Rectal smooth muscle tissue (tissue), 1 donor: ENCODE measurements at regions not wholly inside any gene's neighbourhood (a gene's known extent, or its start where the extent isn't known, plus 50 kb on each side); places are given as distances from the start of the nearest gene placed in this dataset.
A peak's percentile ranks its signal among the peaks of the same experiment; 100 is the strongest.

Experiments
- H3K27ac ChIP-seq: one replicate; pipeline ENCODE4 v1.7.0; 2013; ENCODE audit warnings: low read depth, low read length, inconsistent platforms
- H3K27me3 ChIP-seq: one replicate; pipeline ENCODE4 v1.7.0; 2013; ENCODE audit warnings: low read length; ENCODE audit not compliant: control insufficient read depth, insufficient read depth
- H3K36me3 ChIP-seq: one replicate; pipeline ENCODE4 v1.7.0; 2013; ENCODE audit warnings: low read length; ENCODE audit not compliant: control insufficient read depth, insufficient read depth
- H3K4me1 ChIP-seq: one replicate; pipeline ENCODE4 v1.7.0; 2013; ENCODE audit warnings: low read length; ENCODE audit not compliant: control insufficient read depth, insufficient read depth
- H3K4me3 ChIP-seq: one replicate; pipeline ENCODE4 v1.7.0; 2013; ENCODE audit warnings: low read length
- H3K9ac ChIP-seq: one replicate; pipeline ENCODE4 v1.7.0; 2013; ENCODE audit warnings: low read length

DNA sequence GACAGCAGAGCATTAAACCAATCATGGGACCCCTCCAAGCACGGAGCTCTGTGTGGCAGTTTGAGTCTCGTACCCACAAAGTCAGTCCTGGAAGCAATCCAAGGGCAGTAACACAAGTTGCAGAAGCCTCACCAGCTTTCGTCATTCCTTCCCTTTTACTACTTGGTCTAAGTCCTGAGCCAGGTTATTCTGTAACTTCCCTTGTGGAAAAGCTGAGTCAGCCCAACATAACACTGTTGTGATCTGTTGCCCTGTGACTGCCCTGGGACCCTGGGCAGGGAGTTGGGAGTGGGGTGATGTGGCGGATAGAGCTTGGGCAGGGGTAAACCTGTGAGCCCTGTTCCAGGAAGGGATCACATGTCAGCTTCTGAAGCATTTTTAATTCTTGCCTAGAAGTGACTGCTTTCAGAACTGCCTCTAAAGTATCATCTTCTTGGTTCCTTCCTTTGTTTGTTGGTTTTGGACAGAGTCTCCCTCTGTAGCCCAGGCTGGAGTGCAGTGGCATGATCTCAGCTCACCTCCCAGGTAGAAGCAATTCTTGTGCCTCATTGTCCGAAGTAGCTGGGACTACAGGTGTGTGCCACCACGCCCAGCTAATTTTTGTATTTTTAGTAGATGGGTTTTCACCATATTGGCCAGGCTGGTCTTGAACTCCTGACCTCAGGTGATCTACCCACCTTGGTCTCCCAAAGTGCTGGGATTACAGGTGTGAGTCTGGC lies 183.7 kb upstream of the JAG1 start:
- no peak overlapping the region for H3K4me3 ChIP-seq
- no peak overlapping the region for H3K27ac ChIP-seq
- H3K27me3 ChIP-seq = no peaks in the 10 kb centered on the region
- no peak overlapping the region for H3K9ac ChIP-seq
- H3K36me3 ChIP-seq = no peaks in the 10 kb centered on the region
- no peaks in the 10 kb centered on the region for H3K4me1 ChIP-seq

GRCh38 chr20:10861090-10861489 lies 187.3 kb upstream of the JAG1 start:
- Histone ChIP-seq H3K27me3 (no peaks in the 10 kb centered on the region), H3K4me1 (peaks cover 9% of the 10 kb centered on the region), H3K9ac (no peak overlapping the region), H3K36me3 (no peaks in the 10 kb centered on the region), H3K27ac (no peak overlapping the region), H3K4me3 (no peak overlapping the region)

GRCh38 chr20:10861619-10862018 lies 187.8 kb upstream of the JAG1 start:
- Histone ChIP-seq H3K36me3 (no peaks in the 10 kb centered on the region), H3K27me3 (no peaks in the 10 kb centered on the region), H3K27ac (no peak overlapping the region), H3K4me1 (peaks cover 9% of the 10 kb centered on the region), H3K9ac (no peak overlapping the region), H3K4me3 (no peak overlapping the region)

DNA sequence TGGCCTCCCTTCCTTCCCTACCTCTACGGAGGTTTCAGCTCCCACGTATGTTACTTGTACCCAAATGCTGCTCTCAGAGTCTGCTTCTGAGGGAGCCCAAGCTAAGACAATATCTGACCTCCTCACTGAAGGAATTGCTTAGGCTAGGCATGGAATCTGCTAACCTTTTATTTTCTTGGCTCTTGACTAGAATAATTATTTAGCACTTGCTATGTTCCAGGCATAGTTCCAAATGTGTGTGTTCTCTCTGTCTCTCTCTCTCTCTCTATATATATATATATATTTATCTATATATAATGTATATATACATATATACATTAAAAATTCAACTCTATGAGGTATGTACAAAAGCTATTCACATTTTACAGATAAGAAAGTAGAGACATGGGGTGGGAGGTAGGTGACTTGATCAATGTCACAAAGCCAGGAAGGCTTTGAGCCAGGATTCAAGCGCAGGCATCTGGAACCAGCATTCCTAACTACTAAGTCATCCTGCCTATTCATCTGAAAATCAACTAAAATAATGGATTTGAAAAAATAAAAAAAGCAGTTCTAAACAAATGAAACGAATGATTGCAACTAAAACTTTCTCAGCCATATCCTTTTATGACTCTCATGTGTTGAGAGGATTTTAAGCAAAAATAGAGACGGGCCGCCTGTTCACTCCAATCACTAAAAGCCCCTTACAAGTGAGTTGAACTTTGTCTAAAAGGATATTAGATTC lies 189.7 kb upstream of the JAG1 start:
- H3K4me1 ChIP-seq = peaks cover 9% of the 10 kb centered on the region
- H3K4me3 ChIP-seq = no peak overlapping the region
- H3K27ac ChIP-seq = no peak overlapping the region
- no peak overlapping the region for H3K9ac ChIP-seq
- H3K27me3 ChIP-seq = no peaks in the 10 kb centered on the region
- H3K36me3 ChIP-seq = no peaks in the 10 kb centered on the region

- H3K4me1 ChIP-seq = peaks cover 9% of the 10 kb centered on the region
- H3K27ac ChIP-seq = peak overlapping the region; percentile 44
- H3K9ac ChIP-seq = no peak overlapping the region
- H3K4me3 ChIP-seq = peak overlapping the region; percentile 34
- no peaks in the 10 kb centered on the region for H3K36me3 ChIP-seq
- H3K27me3 ChIP-seq = no peaks in the 10 kb centered on the region
Observed at GRCh38 chr20:10864076-10864672, 190.4 kb upstream of the JAG1 start.

- Histone ChIP-seq H3K36me3 (no peaks in the 10 kb centered on the region), H3K27ac (no peak overlapping the region), H3K4me3 (no peak overlapping the region), H3K4me1 (peaks cover 4% of the 10 kb centered on the region), H3K9ac (no peak overlapping the region), H3K27me3 (no peaks in the 10 kb centered on the region)
Observed at GRCh38 chr20:10868299-10868698, 194.5 kb upstream of the JAG1 start.

- Histone ChIP-seq H3K27ac (no peak overlapping the region), H3K36me3 (no peaks in the 10 kb centered on the region), H3K27me3 (no peaks in the 10 kb centered on the region), H3K4me1 (no peaks in the 10 kb centered on the region), H3K4me3 (no peak overlapping the region), H3K9ac (no peak overlapping the region)
Observed at GRCh38 chr20:10873026-10873425, 199.2 kb upstream of the JAG1 start.

- H3K27me3 ChIP-seq = no peaks in the 10 kb centered on the region
- no peak overlapping the region for H3K27ac ChIP-seq
- no peaks in the 10 kb centered on the region for H3K4me1 ChIP-seq
- no peak overlapping the region for H3K4me3 ChIP-seq
- no peaks in the 10 kb centered on the region for H3K36me3 ChIP-seq
- H3K9ac ChIP-seq = no peak overlapping the region
Observed at GRCh38 chr20:10875653-10876052, 201.9 kb upstream of the JAG1 start.

- Histone ChIP-seq H3K36me3 (no peaks in the 10 kb centered on the region), H3K4me3 (no peak overlapping the region), H3K27ac (no peak overlapping the region), H3K9ac (no peak overlapping the region), H3K27me3 (no peaks in the 10 kb centered on the region), H3K4me1 (no peaks in the 10 kb centered on the region)
Observed at GRCh38 chr20:10876558-10876957, 202.8 kb upstream of the JAG1 start.

DNA sequence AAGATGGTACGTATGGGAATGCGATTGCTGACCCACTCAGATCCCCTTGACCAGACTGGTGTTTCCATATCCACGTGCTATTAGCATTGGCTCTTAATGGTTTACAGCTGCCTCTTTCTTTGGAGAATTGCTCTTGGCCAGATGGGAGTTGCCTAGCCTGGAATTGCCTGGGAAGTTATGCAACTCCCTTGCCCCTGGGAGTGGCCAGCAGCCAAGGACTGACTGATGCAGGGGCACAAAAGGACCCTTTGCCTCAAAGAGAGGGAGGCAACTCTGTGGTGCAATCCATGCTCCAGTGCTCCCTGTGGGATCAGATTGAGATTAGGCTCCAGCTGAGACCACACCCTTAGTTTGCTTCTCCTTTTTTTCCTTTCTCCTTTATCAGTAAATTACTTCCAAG lies 203.5 kb upstream of the JAG1 start:
- H3K27ac ChIP-seq = no peak overlapping the region
- no peak overlapping the region for H3K4me3 ChIP-seq
- H3K27me3 ChIP-seq = no peaks in the 10 kb centered on the region
- H3K4me1 ChIP-seq = no peaks in the 10 kb centered on the region
- no peaks in the 10 kb centered on the region for H3K36me3 ChIP-seq
- H3K9ac ChIP-seq = no peak overlapping the region

DNA sequence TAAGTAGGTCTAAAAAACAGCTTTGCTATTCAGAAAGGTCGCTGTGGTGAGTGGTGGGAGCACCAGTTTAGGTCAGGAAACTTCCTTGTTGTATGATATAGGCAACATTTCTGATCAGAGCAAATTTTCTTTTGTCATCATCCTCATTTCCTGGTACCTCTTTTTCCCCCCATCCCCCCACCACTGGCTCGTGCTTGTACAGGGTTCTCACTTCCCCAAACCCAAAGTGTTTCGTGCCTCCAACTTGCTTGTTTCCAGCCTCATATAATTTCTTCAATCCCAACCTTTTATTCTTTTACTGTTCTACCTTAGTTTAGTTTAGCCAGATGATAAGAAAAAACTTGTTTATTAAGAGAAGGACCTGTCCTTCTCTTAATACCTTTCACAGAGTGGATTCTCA lies 209.4 kb upstream of the JAG1 start:
- Histone ChIP-seq H3K4me3 (no peak overlapping the region), H3K27me3 (no peaks in the 10 kb centered on the region), H3K4me1 (no peaks in the 10 kb centered on the region), H3K27ac (no peak overlapping the region), H3K9ac (no peak overlapping the region), H3K36me3 (no peaks in the 10 kb centered on the region)

DNA sequence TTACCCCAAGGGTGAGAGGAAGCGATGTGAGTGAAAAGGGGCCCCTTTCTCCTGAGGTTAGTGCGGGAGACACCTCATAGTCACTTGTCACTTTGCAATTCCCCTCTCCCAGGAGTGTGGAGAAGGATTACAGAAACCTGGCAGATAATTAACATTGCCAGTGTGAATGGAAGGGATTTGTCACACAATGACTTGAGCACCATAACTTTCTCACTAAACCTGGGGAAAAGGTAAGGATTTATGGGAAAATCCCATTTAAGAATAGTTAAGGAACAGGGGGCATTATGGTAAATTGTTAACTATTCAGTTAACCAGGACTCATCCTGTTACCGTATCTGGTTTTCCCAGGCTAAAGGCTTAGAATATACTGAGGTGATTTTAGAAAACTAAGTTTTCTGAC lies 219.5 kb upstream of the JAG1 start:
- H3K9ac ChIP-seq = no peak overlapping the region
- H3K27me3 ChIP-seq = no peaks in the 10 kb centered on the region
- no peak overlapping the region for H3K27ac ChIP-seq
- no peaks in the 10 kb centered on the region for H3K36me3 ChIP-seq
- H3K4me3 ChIP-seq = no peak overlapping the region
- H3K4me1 ChIP-seq = no peaks in the 10 kb centered on the region
